ENCODE measurements at regions not wholly inside any gene's neighbourhood (a gene's known extent, or its start where the extent isn't known, plus 50 kb on each side); places are given as distances from the start of the nearest gene placed in this dataset.

GRCh38 chr3:166457382-166457781, 620.2 kb upstream of the BCHE start:
- Histone ChIP-seq H3K4me3 (ENCODE audit: low read length) (no peak overlapping the region), H3F3A (ENCODE audit: insufficient read depth, low read length, poor library complexity, severe bottlenecking) (no peaks in the 10 kb centered on the region), H3K9ac (ENCODE audit: low read length) (no peak overlapping the region), H3K9me2 (ENCODE audit: insufficient read depth, low read length) (no peaks in the 10 kb centered on the region), H3K27ac (ENCODE audit: low read length) (no peak overlapping the region), H3K4me2 (ENCODE audit: low read length) (no peak overlapping the region), H2AFZ (ENCODE audit: low read depth, low read length) (no peak overlapping the region), H3K9me3 (ENCODE audit: low read length) (no peaks in the 10 kb centered on the region), H3K79me2 (replicated peaks; ENCODE audit: insufficient read depth, low read length) (no peaks in the 10 kb centered on the region), H3K27me3 (ENCODE audit: insufficient read depth, low read depth, low read length) (no peaks in the 10 kb centered on the region), H3K36me3 (ENCODE audit: insufficient read depth, low read length) (no peaks in the 10 kb centered on the region), H4K20me1 (ENCODE audit: insufficient read depth) (no peaks in the 10 kb centered on the region)
- no peak for TF ChIP-seq CTCF (IDR thresholded peaks at IDR 0.05; ENCODE audit: poor library complexity, severe bottlenecking)
- no peak for TF ChIP-seq MXI1 (conservative IDR thresholded peaks at IDR 0.05; ENCODE audit: poor library complexity, severe bottlenecking)
- TF ChIP-seq SMC3 (conservative IDR thresholded peaks at IDR 0.05; ENCODE audit: poor library complexity) = no peak
- no peak for TF ChIP-seq TAF1 (IDR thresholded peaks at IDR 0.05; ENCODE audit: low read depth)
- no peak for TF ChIP-seq EZH2 (IDR thresholded peaks at IDR 0.05; ENCODE audit: borderline replicate concordance, insufficient read depth, low read length, poor library complexity, severe bottlenecking)
- no peak for TF ChIP-seq RAD21 (conservative IDR thresholded peaks at IDR 0.05)
- TF ChIP-seq POLR2AphosphoS5 (IDR thresholded peaks at IDR 0.05) = no peak

- H3K9ac ChIP-seq (ENCODE audit: low read length) = no peak overlapping the region
- H3K27me3 ChIP-seq (ENCODE audit: insufficient read depth, low read depth, low read length) = no peaks in the 10 kb centered on the region
- no peaks in the 10 kb centered on the region for H3K9me3 ChIP-seq (ENCODE audit: low read length)
- H3K79me2 ChIP-seq (replicated peaks; ENCODE audit: insufficient read depth, low read length) = no peaks in the 10 kb centered on the region
- H3K27ac ChIP-seq (ENCODE audit: low read length) = no peak overlapping the region
- no peaks in the 10 kb centered on the region for H4K20me1 ChIP-seq (ENCODE audit: insufficient read depth)
- no peaks in the 10 kb centered on the region for H3K9me2 ChIP-seq (ENCODE audit: insufficient read depth, low read length)
- no peak overlapping the region for H2AFZ ChIP-seq (ENCODE audit: low read depth, low read length)
- H3F3A ChIP-seq (ENCODE audit: insufficient read depth, low read length, poor library complexity, severe bottlenecking) = no peaks in the 10 kb centered on the region
- no peak for TF ChIP-seq TAF1 (IDR thresholded peaks at IDR 0.05; ENCODE audit: low read depth)
- no peak for TF ChIP-seq CTCF (IDR thresholded peaks at IDR 0.05; ENCODE audit: poor library complexity, severe bottlenecking)
- no peak for TF ChIP-seq POLR2AphosphoS5 (IDR thresholded peaks at IDR 0.05)
- TF ChIP-seq REST (IDR thresholded peaks at IDR 0.05; ENCODE audit: borderline replicate concordance) = no peak
- TF ChIP-seq RAD21 (conservative IDR thresholded peaks at IDR 0.05) = no peak
- no peak for TF ChIP-seq EP300 (conservative IDR thresholded peaks at IDR 0.05; ENCODE audit: poor library complexity, severe bottlenecking)
- TF ChIP-seq MXI1 (conservative IDR thresholded peaks at IDR 0.05; ENCODE audit: poor library complexity, severe bottlenecking) = no peak
- no peak for TF ChIP-seq SMC3 (conservative IDR thresholded peaks at IDR 0.05; ENCODE audit: poor library complexity)
- TF ChIP-seq EZH2 (IDR thresholded peaks at IDR 0.05; ENCODE audit: borderline replicate concordance, insufficient read depth, low read length, poor library complexity, severe bottlenecking) = no peak
- H3K4me3 ChIP-seq (ENCODE audit: low read length) = no peak overlapping the region
- H3K36me3 ChIP-seq (ENCODE audit: insufficient read depth, low read length) = no peaks in the 10 kb centered on the region
- no peak overlapping the region for H3K4me2 ChIP-seq (ENCODE audit: low read length)
These were observed 619.1 kb upstream of the BCHE start for GRCh38 chr3:166456286-166456685.

Data from neural cell (in vitro differentiated cells).